8988T (cell line): ENCODE measurements at regions not wholly inside any gene's neighbourhood (a gene's known extent, or its start where the extent isn't known, plus 50 kb on each side); places are given as distances from the start of the nearest gene placed in this dataset.

Experiments used
- DNase-seq: peaks from one replicate; pipeline ENCODE4 v3.0.0; 2011

GRCh38 chr6:21970569-21971300 is 326.1 kb downstream of the PRL start:
- no peak for DNase-seq

- no peak for DNase-seq
These were observed 325.3 kb downstream of the PRL start for GRCh38 chr6:21971541-21971940.

- DNase-seq: no peak
These were observed 324.3 kb downstream of the PRL start for GRCh38 chr6:21972516-21972915.

GRCh38 chr6:21977346-21977745 is 319.5 kb downstream of the PRL start:
- DNase-seq: no peak

- DNase-seq: no peak
These were observed 315.5 kb downstream of the PRL start for GRCh38 chr6:21981235-21981833.

- DNase-seq: no peak
These were observed 312.7 kb downstream of the PRL start for GRCh38 chr6:21984135-21984534.

GRCh38 chr6:21984561-21984960 is 312.3 kb downstream of the PRL start:
- no peak for DNase-seq

- DNase-seq: no peak
These were observed 310.9 kb downstream of the PRL start for GRCh38 chr6:21985904-21986303.

- no peak for DNase-seq
These were observed 310.1 kb downstream of the PRL start for GRCh38 chr6:21986703-21987102.

GRCh38 chr6:21987501-21987957 is 309.3 kb downstream of the PRL start:
- DNase-seq: peak; percentile 15

- DNase-seq: no peak
These were observed 306.3 kb downstream of the PRL start for GRCh38 chr6:21990577-21990976.

- DNase-seq: no peak
These were observed 304.5 kb downstream of the PRL start for GRCh38 chr6:21992178-21992967.

GRCh38 chr6:21993841-21994240 is 303.0 kb downstream of the PRL start:
- DNase-seq: no peak

DNA sequence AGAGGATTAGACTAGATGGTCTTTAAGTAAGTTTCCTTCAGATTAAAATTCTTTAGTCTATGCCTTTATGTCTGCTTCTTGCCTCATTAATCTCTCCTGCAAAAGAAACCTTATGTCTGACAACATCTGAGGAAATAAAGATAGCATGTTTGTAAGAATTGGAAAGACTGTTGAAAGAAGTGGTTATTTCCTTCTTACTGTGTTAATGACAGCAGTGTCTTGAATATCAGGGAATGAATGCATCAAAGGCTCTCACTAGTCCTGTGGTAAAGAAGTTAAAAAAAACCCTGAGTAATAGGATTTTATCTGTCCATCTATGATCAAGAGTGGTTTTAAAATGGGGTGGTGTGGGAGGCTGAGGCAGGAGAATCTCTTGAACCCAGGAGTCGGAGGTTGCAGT is 302.0 kb downstream of the PRL start:
- DNase-seq: no peak

DNA sequence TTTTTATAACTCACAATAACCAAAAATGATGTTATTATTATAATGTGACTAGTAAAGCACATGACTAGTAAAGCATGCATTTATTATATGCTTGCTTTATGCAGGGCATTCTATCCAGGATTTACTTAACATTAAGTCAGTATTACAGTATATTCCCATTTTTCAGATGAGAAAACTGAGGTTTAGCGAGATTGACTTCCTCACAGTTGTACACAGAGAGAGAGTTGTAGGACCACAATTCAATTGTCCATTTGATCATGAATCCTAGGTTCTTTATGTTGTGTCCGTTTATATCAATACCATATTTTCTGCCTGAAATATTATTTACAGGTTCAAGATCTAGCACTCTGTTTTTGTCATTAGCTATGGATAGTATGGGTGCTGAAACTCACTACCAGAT is 301.5 kb downstream of the PRL start:
- DNase-seq: no peak

DNA sequence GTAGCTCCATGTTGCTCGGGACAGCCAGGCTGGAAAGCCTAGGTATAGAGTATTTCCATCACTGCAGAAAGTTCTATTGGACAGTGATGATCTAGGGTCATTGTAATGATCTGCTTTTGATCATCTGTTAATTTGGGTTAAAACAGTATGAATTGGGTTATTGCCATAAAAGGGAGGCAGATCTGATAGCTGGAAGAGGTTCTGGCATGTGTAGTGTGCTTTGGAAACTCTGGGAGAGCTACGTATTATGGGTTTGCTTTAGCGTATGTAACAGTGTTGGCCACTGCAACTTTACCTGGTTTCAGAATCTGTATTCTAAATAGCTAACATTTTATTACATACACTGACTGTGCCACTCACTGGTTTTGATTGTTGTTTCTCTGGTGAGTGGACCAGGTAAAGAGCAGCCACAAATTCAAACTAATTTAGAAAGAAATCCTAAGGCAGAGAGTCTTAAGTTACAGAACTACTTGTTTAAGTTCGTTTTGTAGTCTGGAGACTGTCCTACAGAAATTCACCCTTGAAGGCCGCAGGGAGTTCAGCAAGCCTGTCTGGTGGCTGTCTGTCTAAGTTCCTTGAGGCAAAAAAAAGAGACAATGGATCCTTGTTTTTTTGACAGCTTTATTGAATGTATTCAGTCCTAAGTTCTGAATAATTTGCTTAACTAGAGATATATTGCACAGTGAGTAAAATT is 300.3 kb downstream of the PRL start:
- no peak for DNase-seq

DNA sequence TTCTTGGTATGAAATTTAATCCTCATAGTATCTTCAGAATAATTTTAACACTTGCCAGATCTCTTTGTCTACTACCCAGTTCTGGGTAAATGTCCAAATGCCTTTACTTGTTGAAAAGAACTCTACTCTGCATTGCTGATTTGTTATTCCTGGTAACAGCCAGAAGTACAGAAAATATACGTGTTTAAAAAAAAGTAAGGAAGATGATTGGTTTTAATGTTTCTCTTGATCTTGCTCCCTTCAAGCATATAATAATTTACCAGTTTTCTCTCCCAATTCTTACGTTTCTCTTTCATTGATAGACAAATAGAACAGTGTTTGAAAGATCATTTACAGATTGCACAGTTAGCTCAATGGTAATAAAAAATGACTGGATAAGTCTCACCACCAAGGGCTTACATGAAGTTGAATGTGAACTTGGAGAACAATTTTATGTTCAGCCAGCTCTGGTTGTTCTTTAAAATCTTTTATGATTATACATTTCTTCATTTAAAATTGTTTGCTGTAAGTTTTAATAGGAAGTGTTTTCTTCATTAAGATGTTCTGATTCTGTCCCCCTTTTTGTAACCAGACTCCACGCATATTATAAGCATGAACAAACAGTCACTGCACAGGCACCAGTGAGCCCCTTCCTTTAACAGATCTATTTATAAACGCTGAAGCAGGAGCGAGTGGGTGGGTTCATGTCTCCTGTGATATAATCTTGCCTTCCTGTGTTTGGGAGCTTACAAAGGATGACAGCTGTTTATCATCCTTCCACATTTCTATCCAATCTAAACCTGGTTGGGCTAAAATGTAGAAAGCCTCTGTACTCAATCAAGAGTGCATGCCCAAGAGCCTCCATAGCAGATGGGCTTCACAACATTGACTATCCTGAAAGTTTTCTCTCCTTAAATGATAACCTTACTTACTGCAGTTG is 299.5 kb downstream of the PRL start:
- no peak for DNase-seq

DNA sequence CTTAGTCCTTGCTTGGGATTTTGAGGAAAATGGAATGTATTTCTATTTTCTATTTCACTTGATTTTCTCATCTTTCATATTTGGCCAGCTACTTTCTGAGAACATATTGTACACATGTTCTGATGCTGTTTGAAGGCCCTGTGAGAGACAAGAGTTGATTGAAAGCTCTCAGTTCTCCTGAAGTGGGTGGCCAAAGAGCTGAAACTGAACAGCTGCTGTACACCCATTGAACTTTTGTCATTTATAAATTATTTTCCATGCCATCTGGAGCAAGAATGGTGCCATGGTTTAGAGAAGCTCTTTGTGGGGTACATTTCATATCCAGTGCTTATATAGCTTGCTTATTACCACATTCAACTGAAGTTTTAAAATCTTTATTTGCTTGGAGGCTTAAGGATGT is 298.3 kb downstream of the PRL start:
- DNase-seq: no peak

DNA sequence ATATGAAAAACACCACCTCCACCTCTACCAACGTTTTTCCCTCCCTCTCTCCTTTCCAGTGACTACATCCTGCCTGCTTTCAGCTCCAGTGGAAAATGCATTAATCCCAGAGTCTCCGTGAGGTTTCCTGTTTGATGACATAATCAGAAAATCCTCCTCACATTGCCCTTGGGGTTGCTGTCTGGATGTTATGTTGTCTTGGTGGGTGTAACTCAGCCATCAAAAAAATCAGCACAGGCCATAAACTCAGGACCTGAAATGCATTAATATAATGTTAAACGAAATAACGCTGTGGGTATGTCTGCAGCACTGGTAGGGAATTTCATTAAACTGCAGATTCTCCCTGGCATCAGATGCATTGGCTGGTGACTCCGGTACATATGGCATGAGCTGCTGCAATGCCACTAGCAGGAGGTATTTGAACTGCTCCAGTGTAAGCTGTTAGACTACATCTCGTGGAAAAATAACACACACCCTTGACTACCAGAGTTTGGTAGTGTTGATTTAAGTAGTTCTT is 297.8 kb downstream of the PRL start:
- no peak for DNase-seq

GRCh38 chr6:21999741-22000140 is 297.1 kb downstream of the PRL start:
- no peak for DNase-seq

DNA sequence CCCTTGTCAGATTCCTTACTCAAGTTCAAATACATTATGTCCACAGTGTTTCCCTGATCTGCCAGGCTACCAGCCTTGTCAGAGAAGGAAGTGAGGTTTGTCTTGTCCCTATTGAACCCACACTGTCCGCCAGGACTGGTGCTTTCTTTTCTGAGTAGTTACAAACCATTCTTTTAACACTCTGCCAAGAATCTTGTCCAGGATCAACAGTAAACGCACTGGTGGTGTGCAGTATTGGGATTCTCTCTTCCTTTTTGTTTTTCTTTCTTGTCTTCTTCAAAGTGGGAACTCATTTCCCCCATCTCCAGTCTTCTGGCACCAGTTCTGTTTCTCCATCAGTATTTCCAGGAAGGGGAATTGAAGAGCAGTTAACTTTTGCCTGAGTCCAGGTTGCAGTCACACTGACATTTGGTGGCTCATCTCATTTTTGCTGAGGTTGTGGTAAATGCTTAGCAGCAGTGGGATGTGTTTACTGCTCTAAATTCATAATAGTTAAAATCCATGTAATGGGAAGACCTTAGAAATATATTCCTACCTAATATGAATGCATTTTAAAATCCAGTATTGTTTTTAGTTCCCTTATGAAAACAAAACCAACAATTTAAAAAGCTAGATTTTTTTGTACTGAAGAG is 295.3 kb downstream of the PRL start:
- DNase-seq: no peak

DNA sequence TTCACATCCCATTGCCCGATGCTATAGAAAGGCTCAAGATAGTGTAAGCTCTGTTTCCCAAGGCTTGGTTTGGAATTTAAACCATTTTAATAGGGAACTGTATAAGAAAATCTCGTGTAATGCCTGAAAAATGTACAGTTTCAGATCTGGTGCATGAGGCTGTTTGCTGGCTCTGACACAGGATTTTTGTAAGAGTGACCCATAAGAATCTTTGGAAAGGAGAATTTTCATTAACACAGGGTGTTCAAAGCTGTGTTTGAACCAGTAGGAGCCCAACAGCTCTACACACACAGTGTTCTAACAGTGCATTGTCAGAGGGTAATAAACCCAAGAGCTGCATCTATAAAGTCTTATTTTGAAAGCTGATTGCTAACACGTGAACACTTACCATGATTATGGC is 293.5 kb downstream of the PRL start:
- DNase-seq: no peak
